Fibroblast of lung (primary cell): ENCODE measurements at regions not wholly inside any gene's neighbourhood (a gene's known extent, or its start where the extent isn't known, plus 50 kb on each side); places are given as distances from the start of the nearest gene placed in this dataset.

ENCODE experiments used
- DNase-seq, 2 donors: peaks; one replicate each; pipeline versions ENCODE4 v3.0.0 to v3.0.0-alpha.2; 2010; ENCODE audit warnings: low read depth in 2 of 2
- H2AFZ ChIP-seq: 2 replicates; pipeline ENCODE4 v1.5.1; 2012; ENCODE audit warnings: low read length, control low read depth, inconsistent platforms
- H3K27ac ChIP-seq: 2 replicates; pipeline ENCODE4 v1.5.1; 2011; ENCODE audit warnings: low read length, control low read depth; ENCODE audit not compliant: insufficient read depth
- H3K27me3 ChIP-seq: 2 replicates; pipeline ENCODE4 v1.5.1; 2011; ENCODE audit warnings: mild to moderate bottlenecking, low read length; ENCODE audit not compliant: control insufficient read depth, insufficient read depth
- H3K36me3 ChIP-seq: 2 replicates; pipeline ENCODE4 v1.5.1; 2011; ENCODE audit warnings: low read length; ENCODE audit not compliant: control insufficient read depth, insufficient read depth
- H3K4me1 ChIP-seq: 2 replicates; pipeline ENCODE4 v1.5.1; 2011; ENCODE audit warnings: low read length; ENCODE audit not compliant: control insufficient read depth, insufficient read depth; ENCODE audit errors: extremely low read depth
- H3K4me2 ChIP-seq: 2 replicates; pipeline ENCODE4 v1.5.1; 2011; ENCODE audit warnings: low read length, control low read depth; ENCODE audit not compliant: insufficient read depth; ENCODE audit errors: extremely low read depth
- H3K4me3 ChIP-seq, 4 experiments: fragments of 200-600 bp in 1 of 4; sonication (generic) in 1 of 4; replicated peaks in 1 of 4; 2 replicates each; pipeline ENCODE4 v1.5.1; 2011 to 2016; ENCODE audit warnings: low read length in 4 of 4, low read depth in 3 of 4, mild to moderate bottlenecking in 3 of 4, control low read depth in 2 of 4, inconsistent platforms in 1 of 4, mixed read lengths in 1 of 4; ENCODE audit not compliant: insufficient read depth in 1 of 4; ENCODE audit errors: control extremely low read depth in 1 of 4
- H3K79me2 ChIP-seq: 2 replicates; pipeline ENCODE4 v1.5.1; 2012; ENCODE audit warnings: mild to moderate bottlenecking, low read length, inconsistent platforms; ENCODE audit not compliant: control insufficient read depth, insufficient read depth
- H3K9ac ChIP-seq: 2 replicates; pipeline ENCODE4 v1.5.1; 2011; ENCODE audit warnings: mild to moderate bottlenecking, low read length, control low read depth; ENCODE audit not compliant: insufficient read depth
- H3K9me3 ChIP-seq: 2 replicates; pipeline ENCODE4 v1.5.1; 2012; ENCODE audit warnings: low read depth, low read length; ENCODE audit not compliant: control insufficient read depth, insufficient read depth
- H4K20me1 ChIP-seq: 2 replicates; pipeline ENCODE4 v1.5.1; 2011; ENCODE audit warnings: low read length; ENCODE audit not compliant: control insufficient read depth, insufficient read depth; ENCODE audit errors: extremely low read depth
- EZH2 ChIP-seq: IDR thresholded peaks from 2 replicates; pipeline ENCODE4 v1.5.1; 2012; ENCODE audit warnings: low read length, control low read depth, mild to moderate bottlenecking; ENCODE audit errors: missing control alignments
- TF ChIP-seq, protein P1 (sequence below), 2 donors: IDR thresholded peaks in 1 of 2; conservative IDR thresholded peaks in 1 of 2; 1 replicate in 1 of 2; 2 replicates in 1 of 2; pipeline ENCODE4 v1.5.1; 2011 to 2012; ENCODE audit warnings: low read length in 2 of 2, control low read depth in 1 of 2, inconsistent platforms in 1 of 2, low read depth in 1 of 2, mild to moderate bottlenecking in 1 of 2

GRCh38 chr13:64020126-64020525 lies 2604.5 kb upstream of the PCDH20 start:
- TF ChIP-seq, protein P1, sequence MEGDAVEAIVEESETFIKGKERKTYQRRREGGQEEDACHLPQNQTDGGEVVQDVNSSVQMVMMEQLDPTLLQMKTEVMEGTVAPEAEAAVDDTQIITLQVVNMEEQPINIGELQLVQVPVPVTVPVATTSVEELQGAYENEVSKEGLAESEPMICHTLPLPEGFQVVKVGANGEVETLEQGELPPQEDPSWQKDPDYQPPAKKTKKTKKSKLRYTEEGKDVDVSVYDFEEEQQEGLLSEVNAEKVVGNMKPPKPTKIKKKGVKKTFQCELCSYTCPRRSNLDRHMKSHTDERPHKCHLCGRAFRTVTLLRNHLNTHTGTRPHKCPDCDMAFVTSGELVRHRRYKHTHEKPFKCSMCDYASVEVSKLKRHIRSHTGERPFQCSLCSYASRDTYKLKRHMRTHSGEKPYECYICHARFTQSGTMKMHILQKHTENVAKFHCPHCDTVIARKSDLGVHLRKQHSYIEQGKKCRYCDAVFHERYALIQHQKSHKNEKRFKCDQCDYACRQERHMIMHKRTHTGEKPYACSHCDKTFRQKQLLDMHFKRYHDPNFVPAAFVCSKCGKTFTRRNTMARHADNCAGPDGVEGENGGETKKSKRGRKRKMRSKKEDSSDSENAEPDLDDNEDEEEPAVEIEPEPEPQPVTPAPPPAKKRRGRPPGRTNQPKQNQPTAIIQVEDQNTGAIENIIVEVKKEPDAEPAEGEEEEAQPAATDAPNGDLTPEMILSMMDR (conservative IDR thresholded peaks at IDR 0.05 in 1 of 2, IDR thresholded peaks at IDR 0.05 in 1 of 2; ENCODE audit: low read depth in 1 of 2, low read length in 2 of 2), result no peak
- no peak for TF ChIP-seq EZH2
- H4K20me1 ChIP-seq, result no peaks in the 10 kb centered on the region

GRCh38 chr13:64007339-64007738 lies 2591.7 kb upstream of the PCDH20 start:
- Histone ChIP-seq H3K4me1 (no peaks in the 10 kb centered on the region), H3K36me3 (no peaks in the 10 kb centered on the region), H4K20me1 (no peaks in the 10 kb centered on the region), H2AFZ (no peak overlapping the region), H3K27me3 (no peaks in the 10 kb centered on the region), H3K79me2 (no peaks in the 10 kb centered on the region), H3K4me3 (no peak overlapping the region), H3K27ac (no peak overlapping the region), H3K4me2 (no peak overlapping the region), H3K9ac (no peak overlapping the region), H3K9me3 (no peaks in the 10 kb centered on the region)
- no peak for TF ChIP-seq EZH2
- TF ChIP-seq, protein P1 (conservative IDR thresholded peaks at IDR 0.05 in 1 of 2, IDR thresholded peaks at IDR 0.05 in 1 of 2; ENCODE audit: low read depth in 1 of 2, low read length in 2 of 2), result no peak
- peak in 1 of 2 donors; percentile 31 for DNase-seq

More at GRCh38 chr13:64020126-64020525, 2604.5 kb upstream of the PCDH20 start:
- H2AFZ ChIP-seq, result no peak overlapping the region
- no peaks in the 10 kb centered on the region for H3K9me3 ChIP-seq
- H3K4me3 ChIP-seq, result no peak overlapping the region
- H3K27ac ChIP-seq, result no peak overlapping the region
- no peaks in the 10 kb centered on the region for H3K36me3 ChIP-seq
- no peaks in the 10 kb centered on the region for H3K4me1 ChIP-seq
- peak in 1 of 2 donors; percentile 3 for DNase-seq
- H3K9ac ChIP-seq, result no peak overlapping the region
- no peaks in the 10 kb centered on the region for H3K79me2 ChIP-seq
- H3K4me2 ChIP-seq, result no peak overlapping the region
- no peaks in the 10 kb centered on the region for H3K27me3 ChIP-seq

DNA sequence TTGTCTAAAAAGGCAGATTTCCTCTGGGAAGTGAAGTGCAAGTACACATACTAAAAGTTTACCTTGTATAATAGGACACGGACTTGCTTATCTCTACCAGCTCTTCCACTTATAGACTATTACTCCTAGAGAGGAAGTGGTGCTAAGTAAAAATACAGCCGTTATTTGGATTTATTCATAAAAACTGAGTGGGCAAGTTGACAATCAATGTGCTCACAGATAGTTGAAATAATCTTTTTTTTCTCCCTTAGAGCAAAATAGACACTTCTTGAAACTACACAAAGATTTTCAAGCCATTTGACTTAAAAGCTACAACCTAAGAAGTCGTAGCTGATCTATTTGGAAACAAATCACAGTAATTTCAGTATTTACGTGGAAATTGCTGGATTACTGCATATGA lies 2584.7 kb upstream of the PCDH20 start:
- Histone ChIP-seq H2AFZ (no peak overlapping the region), H3K9ac (no peak overlapping the region), H3K27me3 (no peaks in the 10 kb centered on the region), H3K4me3 (no peak overlapping the region), H4K20me1 (no peaks in the 10 kb centered on the region), H3K9me3 (no peaks in the 10 kb centered on the region), H3K79me2 (no peaks in the 10 kb centered on the region), H3K4me2 (no peak overlapping the region), H3K4me1 (no peaks in the 10 kb centered on the region), H3K36me3 (no peaks in the 10 kb centered on the region), H3K27ac (no peak overlapping the region)
- TF ChIP-seq, protein P1 (conservative IDR thresholded peaks at IDR 0.05 in 1 of 2, IDR thresholded peaks at IDR 0.05 in 1 of 2; ENCODE audit: low read depth in 1 of 2, low read length in 2 of 2), result no peak
- TF ChIP-seq EZH2, result no peak
- DNase-seq, result no peak
